A673 (cell line): ENCODE measurements at regions not wholly inside any gene's neighbourhood (a gene's known extent, or its start where the extent isn't known, plus 50 kb on each side); places are given as distances from the start of the nearest gene placed in this dataset.

ENCODE experiments used
- BruUV-seq: library from RNA; stranded (reverse); fragments of 400-500 nt; replicated peaks from 2 replicates; lab custom pipeline; 2021; lab: Mats Ljungman, UMichigan
- CTCF ChIA-PET: fragments of 300-600 bp; sonication (Branson Sonifier 250); formaldehyde crosslinking; loops from one replicate; lab custom pipeline; 2022; ENCODE audit warnings: antibody characterized with exemption; lab: Charles Lee
- POLR2A ChIA-PET: fragments of 300-600 bp; sonication (Branson Sonifier 250); formaldehyde crosslinking; loops from one replicate; lab custom pipeline; 2022; ENCODE audit warnings: antibody characterized with exemption; ENCODE audit not compliant: low non-redundant PET; lab: Charles Lee
- DNase-seq: peaks from one replicate; pipeline ENCODE4 v3.0.0-alpha.2; 2015; ENCODE audit warnings: low spot score
- H3K27ac ChIP-seq: fragments of 200-600 bp; sonication (generic); 2 replicates; pipeline ENCODE4 v1.5.1; 2016; ENCODE audit warnings: mixed run types, low read depth, mild to moderate bottlenecking, mixed read lengths, antibody characterized with exemption, low read length; ENCODE audit not compliant: poor library complexity, severe bottlenecking
- H3K27me3 ChIP-seq: fragments of 200-600 bp; sonication (generic); replicated peaks from 2 replicates; pipeline ENCODE4 v1.6.1; 2017; ENCODE audit warnings: mixed run types, low read depth, mild to moderate bottlenecking, mixed read lengths, antibody characterized with exemption, low read length; ENCODE audit not compliant: insufficient read depth, poor library complexity
- H3K36me3 ChIP-seq: fragments of 200-600 bp; sonication (generic); 2 replicates; pipeline ENCODE4 v1.6.1; 2016; ENCODE audit warnings: mixed run types, mild to moderate bottlenecking, mixed read lengths, antibody characterized with exemption, low read length; ENCODE audit not compliant: insufficient read depth, poor library complexity, severe bottlenecking
- H3K4me1 ChIP-seq: fragments of 200-600 bp; sonication (generic); 2 replicates; pipeline ENCODE4 v1.6.1; 2017; ENCODE audit warnings: mixed run types, mild to moderate bottlenecking, mixed read lengths, antibody characterized with exemption, low read length; ENCODE audit not compliant: insufficient read depth, poor library complexity, severe bottlenecking
- H3K4me3 ChIP-seq: fragments of 200-600 bp; sonication (generic); 2 replicates; pipeline ENCODE4 v1.5.1; 2016; ENCODE audit warnings: low read depth, mixed run types, mild to moderate bottlenecking, mixed read lengths, low read length; ENCODE audit not compliant: poor library complexity, severe bottlenecking
- H3K9me3 ChIP-seq: fragments of 200-600 bp; sonication (generic); 2 replicates; pipeline ENCODE4 v1.6.1; 2016; ENCODE audit warnings: mixed run types, low read depth, mild to moderate bottlenecking, mixed read lengths, antibody characterized with exemption, low read length; ENCODE audit not compliant: poor library complexity, severe bottlenecking
- EZH2 ChIP-seq: fragments of 200-600 bp; sonication (generic); IDR thresholded peaks from 2 replicates; pipeline ENCODE4 v1.6.1; 2017; ENCODE audit warnings: borderline replicate concordance, low read depth, mild to moderate bottlenecking, mixed read lengths, antibody characterized with exemption, low read length; ENCODE audit not compliant: poor library complexity, severe bottlenecking
- intact Hi-C: fragments of 100-400 bp; cut with micrococcal nuclease; formaldehyde crosslinking; loops from one replicate; pipeline ENCODE4 v1.10.0; 2022; ENCODE audit not compliant: unreplicated experiment
- TF ChIP-seq, protein P1 (sequence below): fragments of 300-800, 200-600 bp; sonication (generic); conservative IDR thresholded peaks from 2 replicates; pipeline ENCODE4 v1.5.1; 2017; ENCODE audit warnings: low read depth, mild to moderate bottlenecking, antibody characterized with exemption, low read length, moderate library complexity, mixed read lengths

DNA sequence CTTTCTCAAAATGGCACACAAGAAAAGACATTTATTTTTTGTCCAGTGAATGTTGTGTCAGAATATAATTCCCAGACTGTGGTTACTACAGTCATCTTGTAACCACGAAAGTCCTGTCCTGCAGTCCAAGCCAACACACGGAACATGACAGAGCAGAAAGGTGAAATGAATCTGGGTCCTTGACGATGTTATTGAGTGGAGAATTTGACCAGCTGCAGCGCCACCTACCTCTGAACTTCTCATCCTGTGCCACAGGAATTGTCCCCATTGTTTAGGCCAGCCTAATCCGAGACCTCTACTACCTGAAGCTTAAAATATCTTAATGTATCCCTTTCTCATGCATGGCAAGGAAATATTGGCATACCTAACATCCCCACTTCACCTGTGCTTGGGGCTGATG lies 64.1 kb upstream of the OTX2 start:
- H3K9me3 ChIP-seq: no peaks in the 10 kb centered on the region
- H3K27ac ChIP-seq: no peak overlapping the region
- TF ChIP-seq EZH2: no peak
- TF ChIP-seq, protein P1, sequence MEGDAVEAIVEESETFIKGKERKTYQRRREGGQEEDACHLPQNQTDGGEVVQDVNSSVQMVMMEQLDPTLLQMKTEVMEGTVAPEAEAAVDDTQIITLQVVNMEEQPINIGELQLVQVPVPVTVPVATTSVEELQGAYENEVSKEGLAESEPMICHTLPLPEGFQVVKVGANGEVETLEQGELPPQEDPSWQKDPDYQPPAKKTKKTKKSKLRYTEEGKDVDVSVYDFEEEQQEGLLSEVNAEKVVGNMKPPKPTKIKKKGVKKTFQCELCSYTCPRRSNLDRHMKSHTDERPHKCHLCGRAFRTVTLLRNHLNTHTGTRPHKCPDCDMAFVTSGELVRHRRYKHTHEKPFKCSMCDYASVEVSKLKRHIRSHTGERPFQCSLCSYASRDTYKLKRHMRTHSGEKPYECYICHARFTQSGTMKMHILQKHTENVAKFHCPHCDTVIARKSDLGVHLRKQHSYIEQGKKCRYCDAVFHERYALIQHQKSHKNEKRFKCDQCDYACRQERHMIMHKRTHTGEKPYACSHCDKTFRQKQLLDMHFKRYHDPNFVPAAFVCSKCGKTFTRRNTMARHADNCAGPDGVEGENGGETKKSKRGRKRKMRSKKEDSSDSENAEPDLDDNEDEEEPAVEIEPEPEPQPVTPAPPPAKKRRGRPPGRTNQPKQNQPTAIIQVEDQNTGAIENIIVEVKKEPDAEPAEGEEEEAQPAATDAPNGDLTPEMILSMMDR: peak; percentile 57
- no peaks in the 10 kb centered on the region for H3K4me1 ChIP-seq
- intact Hi-C loops: no loop called here
- CTCF ChIA-PET: no interaction called here
- H3K36me3 ChIP-seq: no peaks in the 10 kb centered on the region
- H3K27me3 ChIP-seq: no peaks in the 10 kb centered on the region
- no peak overlapping the region for H3K4me3 ChIP-seq
- no TSS peak for BruUV-seq
- POLR2A ChIA-PET: no interaction called here
- DNase-seq: peak; percentile 36

DNA sequence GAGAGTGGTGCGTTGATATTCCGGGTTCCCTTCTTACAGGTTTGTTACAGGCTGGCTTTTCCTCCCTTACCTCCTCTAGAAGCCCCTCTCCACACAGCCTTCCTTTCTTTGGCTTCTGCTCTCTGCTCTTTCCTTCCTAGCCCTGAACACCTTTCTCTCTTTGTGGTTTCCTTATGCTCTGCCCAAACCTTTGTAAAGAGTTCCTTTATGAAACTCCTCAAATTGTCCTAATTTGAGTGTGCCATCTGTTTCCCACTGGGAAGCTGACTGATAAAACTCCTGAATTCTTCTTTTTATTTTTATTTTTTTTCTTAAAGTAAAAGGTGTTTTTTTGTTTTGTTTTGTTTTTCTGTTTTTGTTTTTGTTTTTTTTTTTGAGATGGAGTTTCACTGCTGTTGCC lies 60.1 kb upstream of the OTX2 start:
- no TSS peak for BruUV-seq
- ChIA-PET CTCF (no interaction called here), POLR2A (no interaction called here)
- TF ChIP-seq, protein P1: no peak
- no peak for TF ChIP-seq EZH2
- H3K9me3 ChIP-seq: no peaks in the 10 kb centered on the region
- H3K27ac ChIP-seq: no peak overlapping the region
- H3K4me3 ChIP-seq: no peak overlapping the region
- DNase-seq: no peak
- no peaks in the 10 kb centered on the region for H3K27me3 ChIP-seq
- H3K4me1 ChIP-seq: no peaks in the 10 kb centered on the region
- H3K36me3 ChIP-seq: no peaks in the 10 kb centered on the region
- intact Hi-C loops: no loop called here

DNA sequence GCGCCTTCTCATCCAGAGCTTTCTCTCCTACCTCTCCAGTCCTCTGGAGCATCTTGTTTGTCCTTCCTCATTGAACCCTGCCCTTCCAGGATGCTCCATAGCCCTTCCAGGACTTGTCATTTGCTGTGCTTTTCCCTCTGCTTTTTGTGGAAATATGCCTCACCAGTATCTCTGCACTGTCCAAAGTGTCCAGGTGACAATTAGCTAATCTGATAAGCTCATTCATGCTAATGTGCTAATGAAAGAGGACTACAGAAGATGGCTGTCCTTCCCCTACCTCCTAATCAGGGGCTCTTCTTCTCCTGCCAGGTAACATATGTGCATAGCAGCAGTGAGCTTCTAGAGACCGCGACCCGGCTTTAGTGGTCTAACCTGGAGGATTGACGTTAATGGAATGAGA lies 58.4 kb upstream of the OTX2 start:
- no peaks in the 10 kb centered on the region for H3K4me1 ChIP-seq
- ChIA-PET CTCF (interaction anchor here (0.5 kb wide), 1 partner anchor 164 kb away, joined by 3 read pairs; no protein-coding TSS in a partner anchor), POLR2A (no interaction called here)
- no peak overlapping the region for H3K4me3 ChIP-seq
- H3K27me3 ChIP-seq: no peaks in the 10 kb centered on the region
- BruUV-seq: no TSS peak
- no peak overlapping the region for H3K27ac ChIP-seq
- no peaks in the 10 kb centered on the region for H3K36me3 ChIP-seq
- DNase-seq: no peak
- intact Hi-C loops: no loop called here
- H3K9me3 ChIP-seq: no peaks in the 10 kb centered on the region
- TF ChIP-seq, protein P1: no peak
- no peak for TF ChIP-seq EZH2
